Left renal pelvis (tissue), 4 donors: ENCODE measurements at regions not wholly inside any gene's neighbourhood (a gene's known extent, or its start where the extent isn't known, plus 50 kb on each side); places are given as distances from the start of the nearest gene placed in this dataset.

Source experiments
- DNase-seq, 4 donors: peaks; one replicate each; pipeline ENCODE4 v3.0.0-alpha.2; 2013; ENCODE audit warnings: low read depth in 4 of 4, low spot score in 3 of 4

- no peak for DNase-seq
Observed at GRCh38 chr13:73288596-73288995, 229.8 kb downstream of the KLF5 start.

GRCh38 chr13:73287831-73288230, 229.0 kb downstream of the KLF5 start:
- no peak for DNase-seq

- no peak for DNase-seq
Observed at GRCh38 chr13:73286942-73287620, 228.3 kb downstream of the KLF5 start.

GRCh38 chr13:73286177-73286576, 227.4 kb downstream of the KLF5 start:
- DNase-seq: no peak

- no peak for DNase-seq
Observed at GRCh38 chr13:73284081-73284874, 225.5 kb downstream of the KLF5 start.

GRCh38 chr13:73283636-73284035, 224.8 kb downstream of the KLF5 start:
- no peak for DNase-seq

GRCh38 chr13:73281746-73282145, 222.9 kb downstream of the KLF5 start:
- no peak for DNase-seq

- DNase-seq: no peak
Observed at GRCh38 chr13:73278186-73278585, 219.4 kb downstream of the KLF5 start.

GRCh38 chr13:73275163-73275562, 216.4 kb downstream of the KLF5 start:
- no peak for DNase-seq

- no peak for DNase-seq
Observed at GRCh38 chr13:73274147-73274546, 215.3 kb downstream of the KLF5 start.

- peak in 1 of 4 donors; percentile 17 for DNase-seq
Observed at GRCh38 chr13:73273745-73274144, 214.9 kb downstream of the KLF5 start.

GRCh38 chr13:73273276-73273675, 214.5 kb downstream of the KLF5 start:
- DNase-seq: no peak

GRCh38 chr13:73272831-73273230, 214.0 kb downstream of the KLF5 start:
- DNase-seq: no peak

- no peak for DNase-seq
Observed at GRCh38 chr13:73268306-73268705, 209.5 kb downstream of the KLF5 start.

GRCh38 chr13:73266640-73267180, 207.9 kb downstream of the KLF5 start:
- no peak for DNase-seq

- no peak for DNase-seq
Observed at GRCh38 chr13:73262862-73263627, 204.2 kb downstream of the KLF5 start.

- no peak for DNase-seq
Observed at GRCh38 chr13:73261739-73262216, 203.0 kb downstream of the KLF5 start.

GRCh38 chr13:73259061-73260017, 200.5 kb downstream of the KLF5 start:
- DNase-seq: peak in 3 of 4 donors; percentile 29 to 41 (median 33)

- DNase-seq: no peak
Observed at GRCh38 chr13:73258406-73258805, 199.6 kb downstream of the KLF5 start.

- no peak for DNase-seq
Observed at GRCh38 chr13:73254827-73255226, 196.0 kb downstream of the KLF5 start.
